K562 (cell line): ENCODE measurements at regions not wholly inside any gene's neighbourhood (a gene's known extent, or its start where the extent isn't known, plus 50 kb on each side); places are given as distances from the start of the nearest gene placed in this dataset.

Experiments
- ATAC-seq: fragments of 200-7000 bp; cut with Tn5 transposase; 3 replicates; pipeline ENCODE4 v1.9.1; 2020; ENCODE audit warnings: moderate library complexity
- BruUV-seq: library from RNA; stranded (reverse); fragments of 400-500 nt; replicated peaks from 2 replicates; lab custom pipeline; 2021; lab: Mats Ljungman, UMichigan
- CTCF ChIA-PET: fragments of 300-600 bp; formaldehyde crosslinking; extraction: SDS; loops from one replicate; lab custom pipeline; 2021; ENCODE audit warnings: low intra/inter-chr PET ratio; lab: Yijun Ruan, JAX
- POLR2A ChIA-PET: fragments of 300-600, 350-650 bp; sonication (Branson Sonifier 250); formaldehyde crosslinking; extraction: SDS; loops from one replicate; lab custom pipeline; 2021; ENCODE audit warnings: antibody characterized with exemption, inconsistent platforms; lab: Yijun Ruan, JAX
- DNase-seq, 4 experiments: peaks; one replicate each; pipeline versions ENCODE4 v3.0.0 to v3.0.0-alpha.2; 2011 to 2018; ENCODE audit warnings: low spot score in 3 of 4, mixed read lengths in 3 of 4; ENCODE audit errors: extremely low read depth in 1 of 4
- FAIRE-seq: peaks from 2 replicates; lab custom pipeline; 2011; peaks lifted over from hg19 to GRCh38; lab: Jason Lieb, UNC
- H2AFZ ChIP-seq: 2 replicates; pipeline ENCODE4 v1.6.0; 2011; ENCODE audit warnings: low read depth, low read length, control low read depth, inconsistent platforms
- H3K27ac ChIP-seq: fragments of 200-600 bp; 3 replicates; pipeline ENCODE4 v1.8.0; 2011; ENCODE audit warnings: low read depth, mild to moderate bottlenecking, control low read depth, inconsistent platforms, low read length, moderate library complexity, mixed read lengths; ENCODE audit errors: extremely low read depth
- H3K27me3 ChIP-seq, 2 experiments: fragments of 300-600 bp in 1 of 2; 2 replicates in 1 of 2; 3 replicates in 1 of 2; pipeline versions ENCODE4 v1.6.0 to v1.8.0; 2011; ENCODE audit warnings: inconsistent platforms in 2 of 2, low read length in 2 of 2, mild to moderate bottlenecking in 1 of 2, mixed read lengths in 1 of 2, moderate library complexity in 1 of 2; ENCODE audit not compliant: control insufficient read depth in 2 of 2, insufficient read depth in 2 of 2
- H3K36me3 ChIP-seq: fragments of 300-600 bp; 3 replicates; pipeline ENCODE4 v1.8.0; 2011; ENCODE audit warnings: mild to moderate bottlenecking, low read length, inconsistent platforms; ENCODE audit not compliant: control insufficient read depth, insufficient read depth
- H3K4me1 ChIP-seq, 2 experiments: fragments of 200-600 bp in 1 of 2; replicated peaks in 1 of 2; 2 replicates in 1 of 2; 3 replicates in 1 of 2; pipeline versions ENCODE4 v1.5.1 to v1.8.0; 2011; ENCODE audit warnings: inconsistent platforms in 2 of 2, low read length in 2 of 2, mild to moderate bottlenecking in 1 of 2, mixed read lengths in 1 of 2, moderate library complexity in 1 of 2; ENCODE audit not compliant: control insufficient read depth in 2 of 2, insufficient read depth in 2 of 2
- H3K4me2 ChIP-seq: 2 replicates; pipeline ENCODE4 v1.6.1; 2011; ENCODE audit warnings: low read length, control low read depth, inconsistent platforms, mixed read lengths; ENCODE audit not compliant: insufficient read depth
- H3K4me3 ChIP-seq: fragments of 200-600 bp; sonication (generic), shearing (Covaris generic); 2 replicates; pipeline ENCODE4 v1.5.1; 2016; ENCODE audit warnings: control low read depth, inconsistent platforms
- H3K79me2 ChIP-seq: fragments of 200-600 bp; 3 replicates; pipeline ENCODE4 v1.8.0; 2011; ENCODE audit warnings: low read length, inconsistent platforms; ENCODE audit not compliant: control insufficient read depth, insufficient read depth
- H3K9ac ChIP-seq, 2 experiments: 2 replicates each; pipeline versions ENCODE4 v1.6.0 to v1.6.1; 2011; ENCODE audit warnings: low read depth in 2 of 2, low read length in 2 of 2, control low read depth in 1 of 2, inconsistent platforms in 1 of 2, mild to moderate bottlenecking in 1 of 2, mixed read lengths in 1 of 2; ENCODE audit not compliant: insufficient read depth in 1 of 2
- H3K9me1 ChIP-seq: one replicate; pipeline ENCODE4 v1.6.0; 2011; ENCODE audit warnings: inconsistent platforms, mild to moderate bottlenecking, low read length, moderate library complexity; ENCODE audit not compliant: control insufficient read depth, insufficient read depth
- H3K9me3 ChIP-seq: replicated peaks from 2 replicates; pipeline ENCODE4 v1.5.1; 2011; ENCODE audit warnings: low read depth, low read length, inconsistent platforms; ENCODE audit not compliant: control insufficient read depth, insufficient read depth
- H4K20me1 ChIP-seq: replicated peaks from 2 replicates; pipeline ENCODE4 v1.6.1; 2011; ENCODE audit warnings: low read length, inconsistent platforms, mixed read lengths; ENCODE audit not compliant: control insufficient read depth, insufficient read depth
- CXXC5 ChIP-seq: fragments of 250-450 bp; sonication (Bioruptor Pico); IDR thresholded peaks from 2 replicates; pipeline ENCODE4 v1.8.0; 2022; ENCODE audit warnings: inconsistent platforms, mild to moderate bottlenecking, moderate library complexity
- DMBX1 ChIP-seq: fragments of 250-450 bp; sonication (Bioruptor Pico); IDR thresholded peaks from 2 replicates; pipeline ENCODE4 v1.8.0; 2022; ENCODE audit warnings: inconsistent platforms, mild to moderate bottlenecking, moderate library complexity, borderline replicate concordance
- FOXM1 ChIP-seq, 2 experiments: fragments of 450-650 bp in 1 of 2; sonication (generic) in 1 of 2; formaldehyde crosslinking in 1 of 2; IDR thresholded peaks; 2 replicates each; pipeline versions ENCODE4 v1.6.1 to v1.9.0; 2017 to 2022; ENCODE audit warnings: low read depth in 2 of 2, mild to moderate bottlenecking in 2 of 2, missing genetic modification reagents in 1 of 2, moderate library complexity in 1 of 2
- KAT7 ChIP-seq: sonication (generic); formaldehyde crosslinking; IDR thresholded peaks from 2 replicates; pipeline ENCODE4 v1.8.0; 2022; ENCODE audit warnings: missing genetic modification reagents, mild to moderate bottlenecking, borderline replicate concordance
- L3MBTL2 ChIP-seq: fragments of 450-650 bp; IDR thresholded peaks from 2 replicates; pipeline ENCODE4 v1.6.1; 2016; ENCODE audit warnings: mild to moderate bottlenecking, moderate library complexity
- MAFF ChIP-seq: IDR thresholded peaks from 2 replicates; pipeline ENCODE4 v1.6.1; 2012; ENCODE audit warnings: low read length, improper control_type of control experiment
- RNF2 ChIP-seq: sonication (generic); IDR thresholded peaks from 2 replicates; pipeline ENCODE4 v1.6.1; 2016
- SMAD4 ChIP-seq: fragments of 250-450 bp; sonication (Bioruptor Pico); conservative IDR thresholded peaks from 2 replicates; pipeline ENCODE4 v1.8.0; 2021; ENCODE audit warnings: inconsistent platforms, mild to moderate bottlenecking, moderate library complexity
- ZNF589 ChIP-seq: fragments of 200-800 bp; sonication (Bioruptor generic); IDR thresholded peaks from 2 replicates; pipeline ENCODE4 v1.6.1; 2016; ENCODE audit warnings: low read depth, missing genetic modification characterization, missing compliant biosample characterization
- WGBS: fragments of 100-300 bp; shearing (Covaris generic); methylation state at CpG from one replicate; pipeline ENCODE4 v1.1.6; 2016; ENCODE audit warnings: low coverage, mixed read lengths; ENCODE audit not compliant: insufficient coverage; ENCODE audit errors: missing lambda C conversion rate; 5-methylcytosine and 5-hydroxymethylcytosine counted together
- in situ Hi-C: fragments of 300-500 bp; cut with MboI; formaldehyde crosslinking; loops from 4 replicates; pipeline ENCODE4 v1.15.0; 2018; ENCODE audit warnings: inconsistent platforms, mixed read lengths
- intact Hi-C: fragments of 100-400 bp; cut with micrococcal nuclease; formaldehyde crosslinking; loops from 2 replicates; pipeline ENCODE4 v1.14.2; 2022
- TF ChIP-seq, protein P1 (sequence below): sonication (generic); formaldehyde crosslinking; IDR thresholded peaks from 2 replicates; pipeline ENCODE4 v1.5.0; 2020; ENCODE audit warnings: missing genetic modification reagents
- TF ChIP-seq, protein P2 (sequence below): fragments of 450-650 bp; IDR thresholded peaks from 2 replicates; pipeline ENCODE4 v1.6.1; 2016; ENCODE audit warnings: mild to moderate bottlenecking, moderate library complexity

DNA sequence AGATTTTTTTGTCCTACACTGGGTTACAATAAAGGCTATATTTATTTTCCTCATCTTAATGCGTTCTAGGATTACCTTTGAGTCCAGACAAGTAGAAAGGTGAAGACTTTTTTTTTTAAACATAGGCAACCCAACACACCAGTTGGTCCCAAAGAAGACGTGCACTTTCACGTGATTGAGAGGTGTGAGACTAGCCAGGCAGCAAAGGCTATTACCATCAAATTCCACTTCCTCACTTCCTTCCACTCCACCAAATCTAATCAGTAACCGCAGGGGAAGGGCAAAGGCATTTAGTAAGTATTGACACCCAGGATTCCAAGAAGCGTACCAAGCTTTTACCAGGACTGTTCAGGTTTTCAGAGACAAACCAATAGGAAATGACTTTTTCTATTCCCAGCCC, 109.3 kb downstream of the APIP start:
- Histone ChIP-seq H3K79me2 (no peaks in the 10 kb centered on the region), H3K9ac (no peak overlapping the region), H3K27ac (peak overlapping the region; percentile 57; the same call in 2 of the 3 replicates), H2AFZ (peak overlapping the region; percentile 61), H3K9me1 (no peaks in the 10 kb centered on the region), H4K20me1 (no peaks in the 10 kb centered on the region), H3K4me3 (no peak overlapping the region), H3K4me1 (peaks cover 3 to 33% of the 10 kb centered on the region in 2 experiments; a peak in 4 of 5 replicates), H3K4me2 (no peak overlapping the region), H3K27me3 (no peaks in the 10 kb centered on the region), H3K9me3 (peaks cover 16% of the 10 kb centered on the region; the same call in 1 of the 2 replicates), H3K36me3 (peaks cover 5% of the 10 kb centered on the region)
- ATAC-seq: no peak
- CTCF ChIA-PET: no interaction called here
- in situ Hi-C loops (no loop called here), intact Hi-C loops (loop anchor here (5.0 kb wide), 1 partner anchor 205 kb away; no protein-coding TSS in a partner anchor)
- peak in 1 of 4 experiments; percentile 36 for DNase-seq
- BruUV-seq: no TSS peak
- no peak for FAIRE-seq
- 32% methylated on average over 5 of the region's 5 CpGs for WGBS
- POLR2A ChIA-PET: no interaction called here
- TF ChIP-seq RNF2 (peak; percentile 44; the same call in 1 of the 2 replicates), L3MBTL2 (peak; percentile 74), DMBX1 (CRISPR knock-in tag) (peak; percentile 96), SMAD4 (CRISPR knock-in tag) (peak; percentile 83), ZNF589 (CRISPR knock-in tag) (peak; percentile 72), CXXC5 (peak; percentile 54), FOXM1 (IDR thresholded peaks at IDR 0.05; ENCODE audit: low read depth) (no peak), FOXM1 (CRISPR knock-in tag; IDR thresholded peaks at IDR 0.05; ENCODE audit: low read depth) (no peak), KAT7 (CRISPR knock-in tag) (no peak), MAFF (no peak)
- TF ChIP-seq, protein P1, sequence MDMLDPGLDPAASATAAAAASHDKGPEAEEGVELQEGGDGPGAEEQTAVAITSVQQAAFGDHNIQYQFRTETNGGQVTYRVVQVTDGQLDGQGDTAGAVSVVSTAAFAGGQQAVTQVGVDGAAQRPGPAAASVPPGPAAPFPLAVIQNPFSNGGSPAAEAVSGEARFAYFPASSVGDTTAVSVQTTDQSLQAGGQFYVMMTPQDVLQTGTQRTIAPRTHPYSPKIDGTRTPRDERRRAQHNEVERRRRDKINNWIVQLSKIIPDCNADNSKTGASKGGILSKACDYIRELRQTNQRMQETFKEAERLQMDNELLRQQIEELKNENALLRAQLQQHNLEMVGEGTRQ: no peak
- TF ChIP-seq, protein P2, sequence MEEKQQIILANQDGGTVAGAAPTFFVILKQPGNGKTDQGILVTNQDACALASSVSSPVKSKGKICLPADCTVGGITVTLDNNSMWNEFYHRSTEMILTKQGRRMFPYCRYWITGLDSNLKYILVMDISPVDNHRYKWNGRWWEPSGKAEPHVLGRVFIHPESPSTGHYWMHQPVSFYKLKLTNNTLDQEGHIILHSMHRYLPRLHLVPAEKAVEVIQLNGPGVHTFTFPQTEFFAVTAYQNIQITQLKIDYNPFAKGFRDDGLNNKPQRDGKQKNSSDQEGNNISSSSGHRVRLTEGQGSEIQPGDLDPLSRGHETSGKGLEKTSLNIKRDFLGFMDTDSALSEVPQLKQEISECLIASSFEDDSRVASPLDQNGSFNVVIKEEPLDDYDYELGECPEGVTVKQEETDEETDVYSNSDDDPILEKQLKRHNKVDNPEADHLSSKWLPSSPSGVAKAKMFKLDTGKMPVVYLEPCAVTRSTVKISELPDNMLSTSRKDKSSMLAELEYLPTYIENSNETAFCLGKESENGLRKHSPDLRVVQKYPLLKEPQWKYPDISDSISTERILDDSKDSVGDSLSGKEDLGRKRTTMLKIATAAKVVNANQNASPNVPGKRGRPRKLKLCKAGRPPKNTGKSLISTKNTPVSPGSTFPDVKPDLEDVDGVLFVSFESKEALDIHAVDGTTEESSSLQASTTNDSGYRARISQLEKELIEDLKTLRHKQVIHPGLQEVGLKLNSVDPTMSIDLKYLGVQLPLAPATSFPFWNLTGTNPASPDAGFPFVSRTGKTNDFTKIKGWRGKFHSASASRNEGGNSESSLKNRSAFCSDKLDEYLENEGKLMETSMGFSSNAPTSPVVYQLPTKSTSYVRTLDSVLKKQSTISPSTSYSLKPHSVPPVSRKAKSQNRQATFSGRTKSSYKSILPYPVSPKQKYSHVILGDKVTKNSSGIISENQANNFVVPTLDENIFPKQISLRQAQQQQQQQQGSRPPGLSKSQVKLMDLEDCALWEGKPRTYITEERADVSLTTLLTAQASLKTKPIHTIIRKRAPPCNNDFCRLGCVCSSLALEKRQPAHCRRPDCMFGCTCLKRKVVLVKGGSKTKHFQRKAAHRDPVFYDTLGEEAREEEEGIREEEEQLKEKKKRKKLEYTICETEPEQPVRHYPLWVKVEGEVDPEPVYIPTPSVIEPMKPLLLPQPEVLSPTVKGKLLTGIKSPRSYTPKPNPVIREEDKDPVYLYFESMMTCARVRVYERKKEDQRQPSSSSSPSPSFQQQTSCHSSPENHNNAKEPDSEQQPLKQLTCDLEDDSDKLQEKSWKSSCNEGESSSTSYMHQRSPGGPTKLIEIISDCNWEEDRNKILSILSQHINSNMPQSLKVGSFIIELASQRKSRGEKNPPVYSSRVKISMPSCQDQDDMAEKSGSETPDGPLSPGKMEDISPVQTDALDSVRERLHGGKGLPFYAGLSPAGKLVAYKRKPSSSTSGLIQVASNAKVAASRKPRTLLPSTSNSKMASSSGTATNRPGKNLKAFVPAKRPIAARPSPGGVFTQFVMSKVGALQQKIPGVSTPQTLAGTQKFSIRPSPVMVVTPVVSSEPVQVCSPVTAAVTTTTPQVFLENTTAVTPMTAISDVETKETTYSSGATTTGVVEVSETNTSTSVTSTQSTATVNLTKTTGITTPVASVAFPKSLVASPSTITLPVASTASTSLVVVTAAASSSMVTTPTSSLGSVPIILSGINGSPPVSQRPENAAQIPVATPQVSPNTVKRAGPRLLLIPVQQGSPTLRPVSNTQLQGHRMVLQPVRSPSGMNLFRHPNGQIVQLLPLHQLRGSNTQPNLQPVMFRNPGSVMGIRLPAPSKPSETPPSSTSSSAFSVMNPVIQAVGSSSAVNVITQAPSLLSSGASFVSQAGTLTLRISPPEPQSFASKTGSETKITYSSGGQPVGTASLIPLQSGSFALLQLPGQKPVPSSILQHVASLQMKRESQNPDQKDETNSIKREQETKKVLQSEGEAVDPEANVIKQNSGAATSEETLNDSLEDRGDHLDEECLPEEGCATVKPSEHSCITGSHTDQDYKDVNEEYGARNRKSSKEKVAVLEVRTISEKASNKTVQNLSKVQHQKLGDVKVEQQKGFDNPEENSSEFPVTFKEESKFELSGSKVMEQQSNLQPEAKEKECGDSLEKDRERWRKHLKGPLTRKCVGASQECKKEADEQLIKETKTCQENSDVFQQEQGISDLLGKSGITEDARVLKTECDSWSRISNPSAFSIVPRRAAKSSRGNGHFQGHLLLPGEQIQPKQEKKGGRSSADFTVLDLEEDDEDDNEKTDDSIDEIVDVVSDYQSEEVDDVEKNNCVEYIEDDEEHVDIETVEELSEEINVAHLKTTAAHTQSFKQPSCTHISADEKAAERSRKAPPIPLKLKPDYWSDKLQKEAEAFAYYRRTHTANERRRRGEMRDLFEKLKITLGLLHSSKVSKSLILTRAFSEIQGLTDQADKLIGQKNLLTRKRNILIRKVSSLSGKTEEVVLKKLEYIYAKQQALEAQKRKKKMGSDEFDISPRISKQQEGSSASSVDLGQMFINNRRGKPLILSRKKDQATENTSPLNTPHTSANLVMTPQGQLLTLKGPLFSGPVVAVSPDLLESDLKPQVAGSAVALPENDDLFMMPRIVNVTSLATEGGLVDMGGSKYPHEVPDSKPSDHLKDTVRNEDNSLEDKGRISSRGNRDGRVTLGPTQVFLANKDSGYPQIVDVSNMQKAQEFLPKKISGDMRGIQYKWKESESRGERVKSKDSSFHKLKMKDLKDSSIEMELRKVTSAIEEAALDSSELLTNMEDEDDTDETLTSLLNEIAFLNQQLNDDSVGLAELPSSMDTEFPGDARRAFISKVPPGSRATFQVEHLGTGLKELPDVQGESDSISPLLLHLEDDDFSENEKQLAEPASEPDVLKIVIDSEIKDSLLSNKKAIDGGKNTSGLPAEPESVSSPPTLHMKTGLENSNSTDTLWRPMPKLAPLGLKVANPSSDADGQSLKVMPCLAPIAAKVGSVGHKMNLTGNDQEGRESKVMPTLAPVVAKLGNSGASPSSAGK: peak; percentile 43
